ENCODE measurements at regions not wholly inside any gene's neighbourhood (a gene's known extent, or its start where the extent isn't known, plus 50 kb on each side); places are given as distances from the start of the nearest gene placed in this dataset.
"Not testable (repeated sequence)": the region's sequence is repeated elsewhere in the genome, so short reads cannot be mapped to it uniquely, and the experiment has no call there.

DNA sequence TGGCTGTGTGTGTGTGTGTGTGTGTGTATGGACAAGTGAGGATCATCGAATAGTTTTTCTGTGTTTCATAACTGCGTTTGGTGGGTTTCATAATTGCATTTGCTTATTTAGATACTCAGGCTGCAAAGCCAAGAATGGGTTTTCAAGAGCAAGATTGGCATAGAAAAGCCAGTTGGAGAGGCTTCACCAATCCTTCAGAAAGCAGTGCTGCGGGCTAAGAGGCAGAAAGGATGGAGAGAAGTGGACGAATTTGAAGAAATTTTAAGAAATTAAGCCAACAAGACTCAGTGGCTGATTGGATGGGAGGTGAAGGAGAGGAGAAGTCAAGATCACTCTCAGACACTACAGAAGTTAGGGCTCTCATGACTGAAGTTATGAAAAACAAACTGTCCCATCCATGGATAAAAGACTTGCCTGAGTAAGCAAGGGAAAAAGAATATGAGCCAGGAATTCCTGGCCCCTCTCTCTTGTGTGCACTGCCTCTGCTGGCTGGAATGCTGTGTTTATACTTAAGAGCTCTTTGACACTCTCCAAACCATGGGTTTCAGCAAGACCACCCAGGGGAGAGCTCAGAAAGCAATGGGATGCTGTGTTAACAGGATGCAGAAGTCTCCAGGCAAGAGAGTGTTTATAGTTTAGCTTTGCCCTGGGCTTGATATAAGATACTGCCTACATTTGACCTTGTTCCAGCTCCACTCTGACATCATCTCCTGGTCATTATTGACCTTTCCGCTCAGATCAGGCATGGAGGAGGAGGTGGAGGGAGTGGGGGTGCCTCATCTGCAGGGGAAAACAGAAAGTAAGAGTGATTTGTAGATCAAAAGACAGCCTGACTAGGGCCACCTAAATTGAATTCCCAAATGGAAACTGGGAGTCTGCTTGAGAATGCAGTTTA lies 232.0 kb upstream of the PLXNA2 start:
- Mint-ChIP-seq H3K9me3 (no peaks in the 10 kb centered on the region; the same call in 1 of the 2 replicates), H3K4me3 (no peak overlapping the region), H3K27ac (no peak overlapping the region), H3K36me3 (ENCODE audit: low read depth) (no peaks in the 10 kb centered on the region), H3K4me1 (ENCODE audit: low read depth) (no peaks in the 10 kb centered on the region; the same call in 1 of the 2 replicates), H3K27me3 (ENCODE audit: insufficient read depth) (peaks cover 8% of the 10 kb centered on the region)
- TF ChIP-seq, protein P1, sequence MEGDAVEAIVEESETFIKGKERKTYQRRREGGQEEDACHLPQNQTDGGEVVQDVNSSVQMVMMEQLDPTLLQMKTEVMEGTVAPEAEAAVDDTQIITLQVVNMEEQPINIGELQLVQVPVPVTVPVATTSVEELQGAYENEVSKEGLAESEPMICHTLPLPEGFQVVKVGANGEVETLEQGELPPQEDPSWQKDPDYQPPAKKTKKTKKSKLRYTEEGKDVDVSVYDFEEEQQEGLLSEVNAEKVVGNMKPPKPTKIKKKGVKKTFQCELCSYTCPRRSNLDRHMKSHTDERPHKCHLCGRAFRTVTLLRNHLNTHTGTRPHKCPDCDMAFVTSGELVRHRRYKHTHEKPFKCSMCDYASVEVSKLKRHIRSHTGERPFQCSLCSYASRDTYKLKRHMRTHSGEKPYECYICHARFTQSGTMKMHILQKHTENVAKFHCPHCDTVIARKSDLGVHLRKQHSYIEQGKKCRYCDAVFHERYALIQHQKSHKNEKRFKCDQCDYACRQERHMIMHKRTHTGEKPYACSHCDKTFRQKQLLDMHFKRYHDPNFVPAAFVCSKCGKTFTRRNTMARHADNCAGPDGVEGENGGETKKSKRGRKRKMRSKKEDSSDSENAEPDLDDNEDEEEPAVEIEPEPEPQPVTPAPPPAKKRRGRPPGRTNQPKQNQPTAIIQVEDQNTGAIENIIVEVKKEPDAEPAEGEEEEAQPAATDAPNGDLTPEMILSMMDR (IDR thresholded peaks at IDR 0.05), result peak; percentile 53; the same call in 1 of the 2 replicates
- no peak for DNase-seq

DNA sequence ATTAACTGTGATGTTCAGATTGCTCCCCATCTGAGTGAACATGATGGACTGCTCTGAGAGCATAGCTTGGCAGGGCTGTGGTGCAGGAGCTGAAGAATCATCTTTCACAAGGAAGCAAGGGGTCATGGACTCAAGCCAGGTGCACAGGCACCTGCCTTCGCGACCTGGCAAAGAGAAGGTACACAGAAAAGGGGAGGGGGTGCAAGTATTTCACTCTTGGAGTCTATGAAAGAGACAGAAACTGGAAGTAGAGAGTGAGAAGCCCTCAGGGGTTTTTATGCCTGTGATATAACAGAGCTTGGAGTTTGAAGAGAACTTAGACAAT lies 232.6 kb upstream of the PLXNA2 start:
- no peaks in the 10 kb centered on the region; the same call in 1 of the 2 replicates for H3K4me1 Mint-ChIP-seq (ENCODE audit: low read depth)
- no peaks in the 10 kb centered on the region; the same call in 1 of the 2 replicates for H3K9me3 Mint-ChIP-seq

DNA sequence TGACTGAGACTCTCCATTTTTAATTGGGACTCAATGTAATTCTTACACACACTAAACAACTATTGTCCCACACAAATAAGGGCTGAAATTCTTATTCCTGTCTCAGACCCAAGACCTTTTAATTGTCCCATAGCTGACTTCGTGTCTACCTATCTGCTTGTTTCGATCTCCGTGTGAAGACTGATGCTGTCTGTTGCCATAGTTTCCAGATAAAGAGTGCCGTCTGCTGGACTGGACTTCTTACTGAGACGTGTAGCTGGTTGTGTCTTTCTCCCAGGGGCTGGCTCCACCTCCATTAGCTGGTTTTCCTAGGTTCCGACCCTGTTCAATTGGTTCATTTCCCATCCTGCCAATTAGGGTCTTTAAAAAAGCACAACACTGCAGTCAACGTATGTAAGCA lies 235.3 kb upstream of the PLXNA2 start:
- Mint-ChIP-seq H3K27me3 (ENCODE audit: insufficient read depth) (peaks cover 9% of the 10 kb centered on the region), H3K4me1 (ENCODE audit: low read depth) (no peaks in the 10 kb centered on the region; the same call in 1 of the 2 replicates), H3K36me3 (ENCODE audit: low read depth) (no peaks in the 10 kb centered on the region), H3K9me3 (peaks cover 4% of the 10 kb centered on the region; the same call in 1 of the 2 replicates), H3K4me3 (no peak overlapping the region), H3K27ac (no peak overlapping the region)
- no peak for DNase-seq
- TF ChIP-seq, protein P1 (IDR thresholded peaks at IDR 0.05), result no peak

More for the DNA sequence above, 232.6 kb upstream of the PLXNA2 start:
- Mint-ChIP-seq H3K36me3 (ENCODE audit: low read depth) (no peaks in the 10 kb centered on the region), H3K27ac (no peak overlapping the region), H3K4me3 (no peak overlapping the region), H3K27me3 (ENCODE audit: insufficient read depth) (peaks cover 8% of the 10 kb centered on the region)
- TF ChIP-seq, protein P1 (IDR thresholded peaks at IDR 0.05), result no peak
- DNase-seq, result no peak

DNA sequence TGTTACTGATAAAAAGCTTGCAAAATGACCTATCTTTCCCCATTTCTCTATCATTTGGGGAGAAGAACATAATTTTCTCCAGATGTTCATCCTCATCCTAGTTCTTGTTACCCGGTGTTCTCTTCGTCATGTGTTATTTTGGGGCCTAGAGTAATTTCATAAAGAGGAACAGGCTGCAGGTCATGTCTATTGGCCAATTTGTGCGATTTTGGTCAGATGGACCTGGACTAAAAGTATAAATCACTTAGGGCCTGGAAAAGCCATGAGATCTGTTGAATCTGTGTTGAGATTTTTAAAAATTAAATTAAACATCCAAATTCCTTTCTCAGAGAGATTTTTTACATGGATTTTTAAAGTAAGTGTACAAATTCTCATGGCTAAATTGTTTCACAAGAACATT lies 241.3 kb upstream of the PLXNA2 start:
- DNase-seq, result no peak
- Mint-ChIP-seq H3K4me3 (no peak overlapping the region), H3K36me3 (ENCODE audit: low read depth) (peaks cover 5% of the 10 kb centered on the region; the same call in 1 of the 2 replicates), H3K27me3 (ENCODE audit: insufficient read depth) (peaks cover 5% of the 10 kb centered on the region), H3K9me3 (peaks cover 10% of the 10 kb centered on the region), H3K4me1 (ENCODE audit: low read depth) (no peaks in the 10 kb centered on the region), H3K27ac (no peak overlapping the region)
- TF ChIP-seq, protein P1 (IDR thresholded peaks at IDR 0.05), result no peak

DNA sequence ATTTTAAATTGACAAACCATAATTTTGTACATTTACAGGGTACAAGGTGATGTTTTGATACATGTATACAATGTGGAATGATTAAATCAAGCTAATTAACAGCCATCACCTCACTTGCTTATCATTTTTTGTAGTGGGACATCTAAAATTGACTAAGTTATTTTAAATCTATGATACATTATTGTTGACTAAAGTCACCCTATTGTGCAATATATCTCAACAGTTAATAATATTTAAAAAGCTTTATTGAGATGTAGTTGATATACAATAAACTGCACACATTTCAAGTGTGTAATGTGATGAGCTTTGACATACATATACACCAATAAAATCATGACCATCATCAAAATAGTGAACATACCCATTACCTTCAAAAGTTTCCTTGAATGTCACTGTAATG lies 242.5 kb upstream of the PLXNA2 start:
- Mint-ChIP-seq H3K9me3 (peaks cover 10% of the 10 kb centered on the region), H3K27me3 (ENCODE audit: insufficient read depth) (peaks cover 5% of the 10 kb centered on the region), H3K36me3 (ENCODE audit: low read depth) (peaks cover 5% of the 10 kb centered on the region; the same call in 1 of the 2 replicates), H3K4me1 (ENCODE audit: low read depth) (no peaks in the 10 kb centered on the region), H3K4me3 (no peak overlapping the region), H3K27ac (no peak overlapping the region)
- DNase-seq, result no peak
- TF ChIP-seq, protein P1 (IDR thresholded peaks at IDR 0.05), result no peak

DNA sequence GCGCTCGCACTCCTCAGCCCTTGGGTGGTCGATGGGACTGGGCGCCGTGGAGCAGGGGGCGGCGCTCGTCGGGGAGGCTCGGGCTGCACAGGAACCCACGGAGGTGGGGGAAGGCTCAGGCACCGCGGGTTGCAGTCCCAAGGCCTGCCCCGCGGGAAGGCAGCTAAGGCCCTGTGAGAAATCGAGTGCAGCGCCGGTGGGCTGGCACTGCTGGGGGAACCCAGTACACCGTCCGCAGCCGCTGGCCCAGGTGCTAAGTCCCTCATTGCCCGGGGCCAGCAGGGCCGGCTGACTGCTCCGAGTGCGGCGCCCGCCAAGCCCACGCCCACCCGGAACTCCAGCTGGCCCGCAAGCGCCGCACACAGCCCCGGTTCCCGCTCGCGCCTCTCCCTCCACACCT lies 244.2 kb upstream of the PLXNA2 start:
- not testable (repeated sequence) for H3K9me3 Mint-ChIP-seq; H3K27me3 Mint-ChIP-seq (ENCODE audit: insufficient read depth); H3K4me3 Mint-ChIP-seq; H3K4me1 Mint-ChIP-seq (ENCODE audit: low read depth); DNase-seq; H3K36me3 Mint-ChIP-seq (ENCODE audit: low read depth); H3K27ac Mint-ChIP-seq

All from HFFc6 (cell line).